MCF 10A (cell line): ENCODE measurements at regions not wholly inside any gene's neighbourhood (a gene's known extent, or its start where the extent isn't known, plus 50 kb on each side); places are given as distances from the start of the nearest gene placed in this dataset.
"Not testable (repeated sequence)": the region's sequence is repeated elsewhere in the genome, so short reads cannot be mapped to it uniquely, and the experiment has no call there.

Experiments
- BruUV-seq: library from RNA; stranded (reverse); fragments of 400-500 nt; replicated peaks from 2 replicates; lab custom pipeline; 2021; lab: Mats Ljungman, UMichigan
- CTCF ChIA-PET: fragments of 300-600 bp; sonication (Branson Sonifier 250); formaldehyde crosslinking; extraction: SDS; loops from one replicate; lab custom pipeline; 2021; ENCODE audit warnings: antibody characterized with exemption, inconsistent platforms; lab: Yijun Ruan, JAX
- POLR2A ChIA-PET: fragments of 300-600, 350-650 bp; sonication (Branson Sonifier 250); formaldehyde crosslinking; extraction: SDS; loops from one replicate; lab custom pipeline; 2020; ENCODE audit warnings: antibody characterized with exemption, inconsistent platforms; lab: Yijun Ruan, JAX
- DNase-seq: peaks from one replicate; pipeline ENCODE4 v3.0.0-alpha.2; 2018; ENCODE audit not compliant: unreplicated experiment
- H3K27ac Mint-ChIP-seq: one replicate; pipeline ENCODE4 v1.8.0; 2022; ENCODE audit warnings: mild to moderate bottlenecking, low read depth, mixed read lengths; ENCODE audit not compliant: unreplicated experiment
- H3K27me3 Mint-ChIP-seq: one replicate; pipeline ENCODE4 v1.8.0; 2022; ENCODE audit warnings: mixed read lengths; ENCODE audit not compliant: insufficient read depth, unreplicated experiment
- H3K36me3 Mint-ChIP-seq: one replicate; pipeline ENCODE4 v1.8.0; 2022; ENCODE audit warnings: mild to moderate bottlenecking, moderate library complexity, mixed read lengths; ENCODE audit not compliant: insufficient read depth, unreplicated experiment
- H3K4me1 Mint-ChIP-seq: one replicate; pipeline ENCODE4 v1.8.0; 2022; ENCODE audit warnings: mixed read lengths; ENCODE audit not compliant: insufficient read depth, unreplicated experiment
- H3K4me3 Mint-ChIP-seq: one replicate; pipeline ENCODE4 v1.8.0; 2022; ENCODE audit warnings: mild to moderate bottlenecking, moderate library complexity, mixed read lengths; ENCODE audit not compliant: unreplicated experiment
- H3K9me3 Mint-ChIP-seq: one replicate; pipeline ENCODE4 v1.8.0; 2022; ENCODE audit warnings: mixed read lengths; ENCODE audit not compliant: unreplicated experiment
- intact Hi-C: fragments of 100-400 bp; cut with micrococcal nuclease; formaldehyde crosslinking; loops from 2 replicates; pipeline ENCODE4 v1.14.1; 2022

- intact Hi-C loops, H3K36me3 Mint-ChIP-seq, H3K27ac Mint-ChIP-seq, H3K4me3 Mint-ChIP-seq, CTCF ChIA-PET, POLR2A ChIA-PET, DNase-seq, H3K27me3 Mint-ChIP-seq, BruUV-seq, H3K9me3 Mint-ChIP-seq, H3K4me1 Mint-ChIP-seq: not testable (repeated sequence)
Observed at GRCh38 chr2:87634106-87634505, 113.8 kb upstream of the PLGLB2 start.

GRCh38 chr2:87634971-87635650, 112.8 kb upstream of the PLGLB2 start:
- H3K27ac Mint-ChIP-seq, H3K9me3 Mint-ChIP-seq, POLR2A ChIA-PET, H3K27me3 Mint-ChIP-seq, H3K4me1 Mint-ChIP-seq, H3K4me3 Mint-ChIP-seq, CTCF ChIA-PET, intact Hi-C loops, H3K36me3 Mint-ChIP-seq: not testable (repeated sequence)
- peak; percentile 16 for DNase-seq
- BruUV-seq: TSS peak; percentile 80

- intact Hi-C loops, CTCF ChIA-PET, DNase-seq, H3K4me1 Mint-ChIP-seq, POLR2A ChIA-PET, H3K27ac Mint-ChIP-seq, BruUV-seq, H3K27me3 Mint-ChIP-seq, H3K4me3 Mint-ChIP-seq, H3K9me3 Mint-ChIP-seq, H3K36me3 Mint-ChIP-seq: not testable (repeated sequence)
Observed at GRCh38 chr2:87636246-87636645, 111.6 kb upstream of the PLGLB2 start.

- H3K27ac Mint-ChIP-seq, POLR2A ChIA-PET, CTCF ChIA-PET, H3K36me3 Mint-ChIP-seq, H3K4me3 Mint-ChIP-seq, intact Hi-C loops, DNase-seq, BruUV-seq, H3K4me1 Mint-ChIP-seq, H3K9me3 Mint-ChIP-seq, H3K27me3 Mint-ChIP-seq: not testable (repeated sequence)
Observed at GRCh38 chr2:87636735-87637134, 111.2 kb upstream of the PLGLB2 start.

GRCh38 chr2:87637249-87637990, 110.5 kb upstream of the PLGLB2 start:
- BruUV-seq, H3K4me3 Mint-ChIP-seq, H3K36me3 Mint-ChIP-seq, CTCF ChIA-PET, POLR2A ChIA-PET, intact Hi-C loops, H3K9me3 Mint-ChIP-seq, H3K27me3 Mint-ChIP-seq, DNase-seq, H3K27ac Mint-ChIP-seq, H3K4me1 Mint-ChIP-seq: not testable (repeated sequence)

GRCh38 chr2:87638114-87638807, 109.6 kb upstream of the PLGLB2 start:
- H3K9me3 Mint-ChIP-seq, H3K36me3 Mint-ChIP-seq, H3K4me1 Mint-ChIP-seq, H3K27ac Mint-ChIP-seq, CTCF ChIA-PET, BruUV-seq, H3K27me3 Mint-ChIP-seq, H3K4me3 Mint-ChIP-seq, DNase-seq, POLR2A ChIA-PET, intact Hi-C loops: not testable (repeated sequence)

GRCh38 chr2:87638872-87639271, 109.0 kb upstream of the PLGLB2 start:
- H3K27me3 Mint-ChIP-seq, POLR2A ChIA-PET, H3K36me3 Mint-ChIP-seq, H3K4me1 Mint-ChIP-seq, H3K9me3 Mint-ChIP-seq, DNase-seq, BruUV-seq, H3K4me3 Mint-ChIP-seq, intact Hi-C loops, CTCF ChIA-PET, H3K27ac Mint-ChIP-seq: not testable (repeated sequence)

- DNase-seq, BruUV-seq, POLR2A ChIA-PET, intact Hi-C loops, H3K36me3 Mint-ChIP-seq, H3K4me3 Mint-ChIP-seq, H3K4me1 Mint-ChIP-seq, CTCF ChIA-PET, H3K27me3 Mint-ChIP-seq, H3K27ac Mint-ChIP-seq, H3K9me3 Mint-ChIP-seq: not testable (repeated sequence)
Observed at GRCh38 chr2:87639801-87640440, 108.0 kb upstream of the PLGLB2 start.
